Suppressor macrophage (primary cell): ENCODE measurements at regions not wholly inside any gene's neighbourhood (a gene's known extent, or its start where the extent isn't known, plus 50 kb on each side); places are given as distances from the start of the nearest gene placed in this dataset.
A peak's percentile ranks its signal among the peaks of the same experiment; 100 is the strongest.
"Not testable (repeated sequence)": the region's sequence is repeated elsewhere in the genome, so short reads cannot be mapped to it uniquely, and the experiment has no call there.

Experiments
- DNase-seq, 4 experiments: peaks; one replicate each; pipeline ENCODE4 v3.0.0-alpha.2; 2020 to 2022

DNA sequence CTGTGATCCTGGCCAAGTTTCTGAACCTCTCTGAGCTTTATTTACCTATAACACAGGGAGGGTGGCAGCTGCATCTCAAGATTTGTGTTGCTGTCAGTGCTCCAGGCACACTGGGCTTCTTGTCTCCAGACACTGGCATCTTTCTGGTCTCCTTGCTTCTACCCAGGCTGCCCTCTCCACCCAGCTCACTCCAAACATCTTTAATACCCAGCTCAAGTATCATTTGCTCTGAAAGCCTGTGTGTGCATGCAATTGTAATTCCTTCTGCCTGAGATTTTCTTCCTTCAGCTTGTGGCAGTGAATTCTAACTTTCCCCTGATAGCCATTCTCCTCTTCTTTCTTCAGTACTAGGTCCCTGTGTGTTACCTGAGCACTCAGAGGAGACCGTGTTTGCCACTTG lies 50.7 kb upstream of the USP7 start:
- no peak for DNase-seq

DNA sequence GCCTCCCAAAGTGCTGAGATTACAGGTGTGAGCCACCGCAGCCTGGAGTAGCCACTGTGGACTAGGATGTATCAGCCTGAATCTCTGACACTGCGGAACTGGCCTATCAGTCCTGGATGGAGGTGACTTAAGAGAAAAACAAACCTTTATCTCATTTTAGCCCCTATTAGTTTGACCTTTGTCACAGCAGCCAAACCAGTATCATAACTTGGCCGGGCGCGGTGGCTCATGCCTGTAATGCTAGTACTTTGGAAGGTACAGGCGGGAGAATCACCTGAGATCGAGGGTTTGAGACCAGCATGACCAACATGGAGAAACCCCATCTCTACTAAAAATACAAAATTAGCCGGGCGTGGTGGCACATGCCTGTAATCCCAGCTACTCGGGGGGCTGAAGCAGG lies 51.8 kb upstream of the USP7 start:
- DNase-seq = no peak

DNA sequence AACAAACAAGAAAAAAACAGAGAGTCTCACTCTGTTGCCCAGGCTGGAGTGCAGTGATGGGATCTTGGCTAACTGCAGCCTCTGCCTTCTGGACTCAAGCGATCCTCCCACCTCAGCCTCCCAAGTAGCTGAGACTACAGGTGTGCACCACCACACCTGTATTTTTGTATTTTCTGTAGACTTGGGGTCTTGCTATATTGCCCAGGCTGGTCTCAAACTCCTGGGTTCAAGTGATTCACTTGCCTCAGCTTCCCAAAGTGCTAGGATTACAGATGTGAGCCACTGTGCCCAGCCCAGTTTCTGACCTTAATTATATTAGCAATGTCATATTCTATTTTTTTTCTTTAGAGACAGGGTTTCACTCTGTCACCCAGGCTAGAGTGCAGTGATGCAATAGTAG lies 52.3 kb upstream of the USP7 start:
- not testable (repeated sequence) for DNase-seq

DNA sequence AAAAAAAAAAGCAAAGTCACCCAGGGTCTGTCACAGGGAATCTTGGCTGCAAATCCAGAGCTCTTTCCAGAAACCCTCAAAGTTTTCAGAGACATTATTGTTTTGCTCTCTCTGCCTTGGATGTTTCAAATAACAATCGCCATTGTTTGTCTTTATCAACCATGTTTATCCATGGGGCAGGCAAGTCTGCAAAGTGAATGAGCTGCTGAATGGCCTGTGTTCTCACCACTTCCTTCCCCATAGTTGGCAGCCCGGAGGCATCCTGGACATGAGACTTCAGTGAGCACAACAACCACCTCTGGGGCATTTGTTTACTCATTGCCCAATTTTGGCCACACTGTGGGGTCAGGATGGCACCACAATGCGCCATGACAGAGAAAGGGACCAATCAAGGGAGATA lies 53.1 kb upstream of the USP7 start:
- DNase-seq = peak; percentile 33 to 55 (median 46)

DNA sequence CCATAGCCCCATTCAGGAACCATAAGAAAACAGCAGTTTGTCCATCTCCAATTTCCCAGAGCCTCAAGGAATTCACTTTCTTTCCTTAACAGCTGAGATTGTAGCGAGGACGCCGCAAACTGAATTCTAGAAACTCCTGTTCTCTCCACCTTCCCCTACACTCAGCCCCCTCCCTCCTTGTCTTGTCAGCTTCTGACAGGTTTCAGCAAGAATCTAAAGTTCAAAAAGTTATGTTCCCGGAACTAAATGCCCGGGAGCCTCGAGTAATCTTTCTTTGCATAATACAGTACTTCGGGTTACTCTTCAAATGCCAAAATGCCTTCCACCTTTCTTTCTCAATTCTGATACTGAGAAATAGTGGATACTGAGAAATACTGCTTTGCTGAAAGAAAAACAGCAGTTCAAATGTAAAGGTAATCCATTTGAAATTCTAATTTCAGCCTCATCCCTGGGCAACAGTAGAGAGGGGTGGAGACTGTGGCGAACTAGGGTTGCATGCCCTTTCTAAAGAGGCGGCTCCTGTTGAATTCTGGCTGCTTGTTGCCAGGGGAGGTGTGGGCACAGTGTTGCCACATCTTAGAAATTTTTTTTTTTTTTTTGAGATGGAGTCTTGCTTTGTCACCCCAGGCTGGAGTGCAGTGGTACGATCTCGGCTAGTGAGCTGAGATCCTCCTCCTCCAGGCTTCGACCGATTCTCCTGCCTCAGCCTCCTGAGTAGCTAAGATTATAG lies 63.5 kb upstream of the USP7 start:
- no peak for DNase-seq

DNA sequence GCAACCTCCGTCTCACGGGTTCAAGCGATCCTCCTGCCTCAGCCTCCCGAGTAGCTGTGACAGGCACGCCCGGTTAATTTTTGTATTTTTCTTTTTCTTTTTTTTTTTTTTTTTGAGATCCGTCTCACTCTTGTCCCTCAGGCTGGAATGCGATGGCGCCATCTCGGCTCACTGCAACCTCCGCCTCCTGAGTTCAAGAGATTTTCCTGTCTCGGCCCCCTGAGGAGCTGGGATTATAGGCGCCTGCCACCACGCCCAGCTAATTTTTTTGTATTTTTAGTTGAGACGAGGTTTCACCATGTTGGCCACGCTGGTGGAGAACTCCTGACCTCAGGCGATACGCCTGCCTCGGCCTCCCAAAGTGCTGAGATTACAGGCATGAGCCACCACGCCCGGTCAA lies 63.0 kb upstream of the HAPSTR1 start:
- DNase-seq = not testable (repeated sequence)

DNA sequence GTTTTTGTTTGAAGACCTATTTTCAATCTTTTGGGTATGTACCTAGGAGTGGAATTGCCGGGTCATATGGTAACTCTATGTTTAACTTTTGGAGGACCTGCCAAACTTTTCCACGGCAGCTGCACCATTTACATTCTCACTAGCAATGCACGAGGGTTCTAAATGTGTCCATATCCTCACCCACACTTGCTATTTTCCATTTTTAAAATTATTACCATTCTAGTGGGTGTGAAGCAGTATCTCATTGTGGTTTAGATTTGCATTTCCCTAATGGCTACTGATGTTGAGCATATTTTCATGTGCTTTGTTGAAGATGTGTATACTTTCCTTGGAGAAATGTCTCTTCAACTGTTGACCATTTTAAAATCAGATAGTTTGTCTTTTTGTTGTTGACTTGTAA lies 60.3 kb upstream of the HAPSTR1 start:
- DNase-seq = no peak

DNA sequence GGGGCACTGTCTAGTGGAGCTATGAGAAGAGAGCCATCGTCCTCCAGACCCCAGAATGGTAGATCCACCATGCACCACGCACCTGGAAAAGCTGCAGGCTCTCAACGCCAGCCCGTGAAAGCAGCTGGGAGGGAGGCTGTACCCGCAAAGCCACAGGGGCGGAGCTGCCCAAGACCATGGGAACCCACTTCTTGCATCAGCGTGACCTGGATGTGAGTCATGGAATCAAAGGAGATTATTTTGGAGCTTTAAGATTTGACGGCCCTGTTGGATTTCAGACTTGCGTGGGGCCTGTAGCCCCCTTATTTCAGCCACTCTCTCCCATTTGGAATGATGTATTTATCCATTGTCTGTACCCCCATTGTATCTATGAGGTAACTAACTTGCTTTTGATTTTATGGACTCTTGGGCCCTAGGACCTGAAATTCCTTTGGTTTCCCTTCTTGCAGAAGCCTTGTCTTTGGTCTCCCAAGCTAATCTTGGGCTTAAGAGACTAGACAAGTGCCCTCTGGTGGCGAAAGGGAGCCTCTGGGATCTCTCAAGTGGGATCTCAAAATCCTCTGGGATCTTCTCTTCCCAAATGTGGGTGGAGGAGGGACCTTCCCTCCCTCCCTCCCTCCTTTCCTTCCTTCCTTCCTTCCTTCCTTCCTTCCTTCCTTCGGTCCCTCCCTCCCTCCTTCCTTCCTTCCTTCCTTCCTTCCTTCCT lies 58.2 kb upstream of the HAPSTR1 start:
- peak; percentile 59 to 77 (median 67) for DNase-seq

DNA sequence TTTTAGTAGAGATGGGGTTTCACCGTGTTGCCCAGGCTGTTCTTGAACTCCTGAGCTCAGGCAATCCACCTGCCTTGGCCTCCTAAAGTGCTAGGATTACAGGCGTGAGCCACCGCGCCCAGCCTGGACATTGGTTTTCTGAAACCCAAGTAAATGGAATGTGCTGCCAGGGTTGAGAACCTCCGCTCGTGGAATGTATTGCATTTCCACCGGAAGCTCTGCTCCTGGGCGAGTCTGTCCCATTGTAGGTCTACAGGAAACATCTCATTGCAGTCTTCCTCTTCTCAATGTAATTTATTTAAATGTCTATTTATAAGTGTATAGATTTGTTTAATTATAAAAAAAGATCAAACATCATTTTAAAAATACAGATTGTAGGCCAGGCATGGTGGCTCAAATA lies 57.4 kb upstream of the HAPSTR1 start:
- no peak for DNase-seq

DNA sequence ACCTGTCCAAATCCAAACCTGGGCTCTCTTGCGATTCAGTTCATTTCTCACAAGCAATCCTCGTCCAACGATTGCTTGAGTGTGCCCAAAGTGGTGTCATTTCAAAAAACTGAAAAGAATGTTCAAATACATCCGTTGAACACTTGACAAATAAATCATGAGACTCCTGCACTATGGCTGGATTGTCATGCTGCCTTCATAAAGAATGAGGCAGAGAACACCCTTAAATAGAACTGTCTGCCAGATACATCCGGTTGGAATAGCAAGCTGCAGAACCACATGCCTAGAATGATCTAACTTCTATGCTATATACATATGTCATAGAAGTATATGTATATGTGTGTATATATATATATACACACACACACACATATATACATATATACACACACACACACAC lies 55.4 kb upstream of the HAPSTR1 start:
- no peak for DNase-seq

DNA sequence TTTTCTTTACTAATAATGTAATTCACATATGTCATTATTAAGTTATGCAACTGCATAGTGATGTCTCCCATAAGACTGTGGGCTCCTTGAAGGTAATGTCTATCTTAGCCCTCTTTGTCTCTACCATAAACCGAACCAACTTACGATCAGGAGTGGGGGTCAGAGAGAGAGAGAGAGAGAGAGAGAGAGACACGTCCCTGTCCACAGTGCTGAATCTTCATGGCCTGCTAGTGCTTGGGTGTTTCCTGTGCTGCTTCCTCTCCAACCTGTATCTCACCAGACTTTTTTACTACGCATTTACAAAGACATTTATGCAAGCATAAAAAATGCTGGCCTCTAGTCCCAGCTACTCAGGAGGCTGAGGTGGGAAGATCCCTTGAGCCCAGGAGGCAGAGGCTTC lies 52.2 kb upstream of the HAPSTR1 start:
- peak in 1 of 4 experiments; percentile 11 for DNase-seq

DNA sequence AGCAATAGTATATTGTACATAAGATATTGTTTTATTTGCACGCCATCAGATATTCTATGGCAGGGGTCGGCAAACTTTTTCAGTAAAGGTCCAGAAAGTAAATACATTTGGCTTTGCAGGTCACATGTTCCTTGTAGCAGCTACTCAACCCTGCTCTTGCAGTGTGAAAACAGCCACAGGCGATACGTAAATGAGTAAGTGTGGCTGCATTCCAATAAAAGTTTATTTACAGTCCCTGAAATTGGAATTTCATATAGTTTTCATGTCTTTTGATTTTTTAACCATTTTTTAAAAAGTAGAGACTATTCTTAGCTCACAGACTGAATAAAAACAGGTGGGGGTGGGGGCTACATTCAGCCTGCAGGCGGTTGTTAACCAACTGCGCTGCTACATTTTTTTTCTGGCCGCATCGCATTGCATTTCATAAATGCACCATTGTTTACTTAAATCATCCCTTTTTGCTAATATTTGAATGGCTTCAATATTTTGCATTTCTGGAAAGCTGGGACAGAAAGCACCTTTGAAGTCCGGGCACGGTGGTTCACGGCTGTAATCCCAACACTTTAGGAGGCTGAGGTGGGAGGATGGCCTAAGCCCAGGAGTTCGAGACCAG lies 50.5 kb upstream of the HAPSTR1 start:
- DNase-seq = no peak
